ENCODE measurements at regions not wholly inside any gene's neighbourhood (a gene's known extent, or its start where the extent isn't known, plus 50 kb on each side); places are given as distances from the start of the nearest gene placed in this dataset.

GRCh38 chr3:177295116-177295515, 97.8 kb upstream of the TBL1XR1 start:
- Histone ChIP-seq H3K4me1 (ENCODE audit: control insufficient read depth, extremely low read depth, insufficient read depth, low read length) (no peaks in the 10 kb centered on the region), H3K27me3 (ENCODE audit: control insufficient read depth in 2 of 2, insufficient read depth in 2 of 2, low read length in 2 of 2) (no peaks in the 10 kb centered on the region), H3K9me3 (replicated peaks; ENCODE audit: control insufficient read depth, insufficient read depth, low read length) (no peaks in the 10 kb centered on the region), H3K27ac (ENCODE audit: insufficient read depth, low read depth, low read length) (no peak overlapping the region), H3K4me3 (replicated peaks in 1 of 3; ENCODE audit: insufficient read depth in 1 of 3, low read depth in 1 of 3, low read length in 3 of 3) (no peak overlapping the region), H3K9ac (replicated peaks; ENCODE audit: extremely low read depth, insufficient read depth, low read length) (no peak overlapping the region), H4K20me1 (replicated peaks; ENCODE audit: control insufficient read depth, extremely low read depth, insufficient read depth, low read length) (no peaks in the 10 kb centered on the region), H3K9me1 (replicated peaks; ENCODE audit: control insufficient read depth, extremely low read depth, insufficient read depth, low read length) (no peaks in the 10 kb centered on the region), H3K79me2 (ENCODE audit: control insufficient read depth, insufficient read depth, low read length) (no peaks in the 10 kb centered on the region), H2AFZ (ENCODE audit: low read depth, low read length) (no peak overlapping the region), H3K4me2 (ENCODE audit: insufficient read depth, low read length) (no peak overlapping the region), H3K36me3 (ENCODE audit: control insufficient read depth in 2 of 2, extremely low read depth in 1 of 2, insufficient read depth in 2 of 2, low read length in 2 of 2) (no peaks in the 10 kb centered on the region)
- no peak for FAIRE-seq
- no peak for TF ChIP-seq JUN (IDR thresholded peaks at IDR 0.05; ENCODE audit: borderline replicate concordance, insufficient read depth, insufficient read length, low read depth)
- TF ChIP-seq GATA2 (IDR thresholded peaks at IDR 0.05; ENCODE audit: insufficient read depth, insufficient read length, low read depth, low read length) = no peak
- TF ChIP-seq POLR2AphosphoS5 (IDR thresholded peaks at IDR 0.05; ENCODE audit: insufficient read depth, low read depth, low read length) = no peak
- no peak for TF ChIP-seq CTCF (IDR thresholded peaks at IDR 0.05; ENCODE audit: extremely low read depth in 1 of 2, insufficient read depth in 1 of 2, low read depth in 1 of 2, low read length in 2 of 2)
- TF ChIP-seq MYC (IDR thresholded peaks at IDR 0.05; ENCODE audit: low read depth, low read length) = no peak
- TF ChIP-seq POLR2A (IDR thresholded peaks at IDR 0.05; ENCODE audit: low read depth, low read length) = no peak
- no peak for TF ChIP-seq FOS (IDR thresholded peaks at IDR 0.05; ENCODE audit: borderline replicate concordance, insufficient read depth, low read length)
- no peak for TF ChIP-seq EZH2 (IDR thresholded peaks at IDR 0.05; ENCODE audit: borderline replicate concordance, low read depth, low read length, severe bottlenecking)
- TF ChIP-seq MAX (IDR thresholded peaks at IDR 0.05; ENCODE audit: insufficient read depth, insufficient read length) = no peak
- no peak for DNase-seq (ENCODE audit: low read depth, low spot score)
- dilution Hi-C loops (cut with MboI; ENCODE audit: extremely low pct_ligation_motif_present, low sequenced_read_pairs) = no loop called here
- BruUV-seq (replicated peaks) = no TSS peak
- intact Hi-C loops (cut with micrococcal nuclease) = no loop called here
- CTCF ChIA-PET = no interaction called here
- POLR2A ChIA-PET = no interaction called here
